GM20000 (cell line): ENCODE measurements at regions not wholly inside any gene's neighbourhood (a gene's known extent, or its start where the extent isn't known, plus 50 kb on each side); places are given as distances from the start of the nearest gene placed in this dataset.
A peak's percentile ranks its signal among the peaks of the same experiment; 100 is the strongest.
"Not testable (repeated sequence)": the region's sequence is repeated elsewhere in the genome, so short reads cannot be mapped to it uniquely, and the experiment has no call there.

Source experiments
- DNase-seq: peaks from one replicate; pipeline ENCODE4 v3.0.0; 2012; ENCODE audit warnings: low spot score
- CTCF ChIP-seq: IDR thresholded peaks from 2 replicates; pipeline ENCODE4 v1.5.1; 2012; ENCODE audit warnings: mild to moderate bottlenecking, control low read depth; ENCODE audit errors: extremely low read depth, missing control alignments

- no peak for TF ChIP-seq CTCF
- DNase-seq: no peak
Measured at GRCh38 chr20:20785226-20785625, 72.8 kb upstream of the RALGAPA2 start.

GRCh38 chr20:20784450-20784849 is 72.0 kb upstream of the RALGAPA2 start:
- not testable (repeated sequence) for DNase-seq

GRCh38 chr20:20783450-20783849 is 71.0 kb upstream of the RALGAPA2 start:
- TF ChIP-seq CTCF: no peak
- DNase-seq: no peak

- no peak for DNase-seq
- no peak for TF ChIP-seq CTCF
Measured at GRCh38 chr20:20782755-20783154, 70.3 kb upstream of the RALGAPA2 start.

- DNase-seq: no peak
- no peak for TF ChIP-seq CTCF
Measured at GRCh38 chr20:20782231-20782630, 69.8 kb upstream of the RALGAPA2 start.

GRCh38 chr20:20781029-20781428 is 68.6 kb upstream of the RALGAPA2 start:
- DNase-seq: no peak
- no peak for TF ChIP-seq CTCF

GRCh38 chr20:20780127-20780824 is 67.8 kb upstream of the RALGAPA2 start:
- DNase-seq: peak; percentile 49
- TF ChIP-seq CTCF: no peak

GRCh38 chr20:20778676-20779075 is 66.2 kb upstream of the RALGAPA2 start:
- TF ChIP-seq CTCF: no peak
- DNase-seq: no peak
